HepG2 (cell line): ENCODE measurements at regions not wholly inside any gene's neighbourhood (a gene's known extent, or its start where the extent isn't known, plus 50 kb on each side); places are given as distances from the start of the nearest gene placed in this dataset.

Source experiments
- ATAC-seq: fragments of 200-7000 bp; cut with Tn5 transposase; 3 replicates; pipeline ENCODE4 v1.9.1; 2020; ENCODE audit warnings: mild to moderate bottlenecking, moderate library complexity
- BruUV-seq: library from RNA; stranded (reverse); fragments of 400-500 nt; replicated peaks from 2 replicates; lab custom pipeline; 2021; lab: Mats Ljungman, UMichigan
- CTCF ChIA-PET: fragments of 300-600 bp; formaldehyde crosslinking; extraction: SDS; loops from one replicate; lab custom pipeline; 2021; ENCODE audit warnings: low total read pairs, inconsistent platforms, low intra/inter-chr PET ratio; lab: Yijun Ruan, JAX
- POLR2A ChIA-PET: fragments of 350-600 bp; sonication (Branson Sonifier 250); formaldehyde crosslinking; loops from one replicate; lab custom pipeline; 2020; ENCODE audit warnings: antibody characterized with exemption, inconsistent platforms; lab: Yijun Ruan, JAX
- DNase-seq: peaks from one replicate; pipeline ENCODE4 v3.0.0-alpha.2; 2015; ENCODE audit warnings: low spot score
- FAIRE-seq: peaks from 3 replicates; lab custom pipeline; 2011; peaks lifted over from hg19 to GRCh38; lab: Jason Lieb, UNC
- H2AFZ ChIP-seq: one replicate; pipeline ENCODE4 v1.6.1; 2011; ENCODE audit warnings: low read length, inconsistent platforms
- H3K27ac ChIP-seq: fragments of 300-600 bp; 3 replicates; pipeline ENCODE4 v1.8.0; 2011; ENCODE audit warnings: mixed run types, mild to moderate bottlenecking, mixed read lengths, low read length, inconsistent platforms; ENCODE audit not compliant: insufficient read depth; ENCODE audit errors: extremely low read length
- H3K27me3 ChIP-seq, 2 experiments: fragments of 200-600 bp in 1 of 2; 2 replicates in 1 of 2; 3 replicates in 1 of 2; pipeline versions ENCODE4 v1.6.0 to v1.8.0; 2011; ENCODE audit warnings: low read length in 2 of 2, mild to moderate bottlenecking in 2 of 2, moderate library complexity in 2 of 2, inconsistent platforms in 1 of 2; ENCODE audit not compliant: insufficient read depth in 2 of 2, control insufficient read depth in 1 of 2
- H3K36me3 ChIP-seq, 2 experiments: fragments of 200-600 bp in 1 of 2; replicated peaks in 1 of 2; 2 replicates in 1 of 2; 3 replicates in 1 of 2; pipeline versions ENCODE4 v1.5.1 to v1.8.0; 2011; ENCODE audit warnings: low read length in 2 of 2, inconsistent platforms in 1 of 2; ENCODE audit not compliant: insufficient read depth in 2 of 2, control insufficient read depth in 1 of 2
- H3K4me1 ChIP-seq: 2 replicates; pipeline ENCODE4 v1.5.1; 2012; ENCODE audit warnings: low read length, inconsistent platforms; ENCODE audit not compliant: insufficient read depth
- H3K4me2 ChIP-seq: 2 replicates; pipeline ENCODE4 v1.6.0; 2011; ENCODE audit warnings: low read depth, low read length, inconsistent platforms
- H3K4me3 ChIP-seq, 3 experiments: fragments of 200-600 bp in 1 of 3; sonication (generic), shearing (Covaris generic) in 1 of 3; replicated peaks in 1 of 3; 2 replicates each; pipeline ENCODE4 v1.5.1; 2011 to 2016; ENCODE audit warnings: low read length in 3 of 3, inconsistent platforms in 2 of 3, low read depth in 2 of 3, mild to moderate bottlenecking in 2 of 3, control low read depth in 1 of 3, mixed read lengths in 1 of 3; ENCODE audit not compliant: insufficient read depth in 1 of 3
- H3K79me2 ChIP-seq: one replicate; pipeline ENCODE4 v1.6.1; 2011; ENCODE audit warnings: low read length, inconsistent platforms; ENCODE audit not compliant: insufficient read depth
- H3K9ac ChIP-seq: 2 replicates; pipeline ENCODE4 v1.6.0; 2011; ENCODE audit warnings: mild to moderate bottlenecking, low read depth, low read length, inconsistent platforms; ENCODE audit not compliant: insufficient read depth
- H3K9me3 ChIP-seq: 2 replicates; pipeline ENCODE4 v1.5.1; 2012; ENCODE audit warnings: mild to moderate bottlenecking, low read length
- H4K20me1 ChIP-seq: 2 replicates; pipeline ENCODE4 v1.6.0; 2011; ENCODE audit warnings: inconsistent platforms, mild to moderate bottlenecking, low read length, moderate library complexity; ENCODE audit not compliant: insufficient read depth
- PITX1 ChIP-seq: sonication (generic); formaldehyde crosslinking; IDR thresholded peaks from 2 replicates; pipeline ENCODE4 v1.5.1; 2020; ENCODE audit warnings: mild to moderate bottlenecking, missing genetic modification reagents
- SRF ChIP-seq: IDR thresholded peaks from 2 replicates; pipeline ENCODE4 v1.6.1; 2011; ENCODE audit warnings: mild to moderate bottlenecking, low read depth, low read length, moderate library complexity
- SRSF9 ChIP-seq: fragments of 200-400 bp; formaldehyde crosslinking; IDR thresholded peaks from 2 replicates; pipeline ENCODE4 v1.6.1; 2018; ENCODE audit warnings: borderline replicate concordance, mild to moderate bottlenecking, low read depth, low read length; ENCODE audit not compliant: insufficient read depth, poor library complexity, severe bottlenecking
- ZNF839 ChIP-seq: sonication (generic); formaldehyde crosslinking; IDR thresholded peaks from 2 replicates; pipeline ENCODE4 v1.4.0; 2020; ENCODE audit warnings: missing genetic modification reagents, mild to moderate bottlenecking, borderline replicate concordance
- WGBS: methylation state at CpG from one replicate; pipeline ENCODE4 v1.1.6; 2017; ENCODE audit warnings: low lambda C conversion rate; 5-methylcytosine and 5-hydroxymethylcytosine counted together
- in situ Hi-C: cut with HindIII; loops from 2 replicates; pipeline ENCODE4 v1.10.0; 2017; ENCODE audit warnings: low pct_unique_long_range_greater_than_20kb; ENCODE audit not compliant: extremely low pct_ligation_motif_present
- intact Hi-C: fragments of 100-400 bp; cut with micrococcal nuclease; formaldehyde crosslinking; loops from one replicate; pipeline ENCODE4 v1.10.0; 2022; ENCODE audit not compliant: unreplicated experiment
- TF ChIP-seq, protein P1 (sequence below): sonication (generic); formaldehyde crosslinking; IDR thresholded peaks from 2 replicates; pipeline ENCODE4 v1.4.0; 2020; ENCODE audit warnings: missing genetic modification reagents

DNA sequence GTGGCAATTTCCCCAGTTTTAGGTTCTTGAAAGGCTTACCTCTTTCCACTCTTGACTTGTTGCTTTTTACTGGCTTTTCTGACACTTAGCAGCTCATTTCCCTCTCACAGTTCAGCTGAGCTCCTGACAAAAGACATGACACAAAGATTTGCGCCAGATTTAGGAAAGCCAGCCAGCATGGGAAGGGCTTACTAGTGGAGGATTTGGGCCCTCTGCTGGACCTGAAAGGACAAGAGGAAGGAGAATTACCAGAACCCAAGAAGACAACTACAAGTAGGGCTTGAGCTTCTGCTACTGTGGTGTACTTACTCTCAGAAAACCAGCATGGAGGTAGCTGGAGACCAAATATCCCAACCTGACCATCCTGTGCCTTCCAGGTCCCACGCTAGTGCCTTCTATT is 784.5 kb downstream of the BRINP3 start (continued):
- TF ChIP-seq, protein P1, sequence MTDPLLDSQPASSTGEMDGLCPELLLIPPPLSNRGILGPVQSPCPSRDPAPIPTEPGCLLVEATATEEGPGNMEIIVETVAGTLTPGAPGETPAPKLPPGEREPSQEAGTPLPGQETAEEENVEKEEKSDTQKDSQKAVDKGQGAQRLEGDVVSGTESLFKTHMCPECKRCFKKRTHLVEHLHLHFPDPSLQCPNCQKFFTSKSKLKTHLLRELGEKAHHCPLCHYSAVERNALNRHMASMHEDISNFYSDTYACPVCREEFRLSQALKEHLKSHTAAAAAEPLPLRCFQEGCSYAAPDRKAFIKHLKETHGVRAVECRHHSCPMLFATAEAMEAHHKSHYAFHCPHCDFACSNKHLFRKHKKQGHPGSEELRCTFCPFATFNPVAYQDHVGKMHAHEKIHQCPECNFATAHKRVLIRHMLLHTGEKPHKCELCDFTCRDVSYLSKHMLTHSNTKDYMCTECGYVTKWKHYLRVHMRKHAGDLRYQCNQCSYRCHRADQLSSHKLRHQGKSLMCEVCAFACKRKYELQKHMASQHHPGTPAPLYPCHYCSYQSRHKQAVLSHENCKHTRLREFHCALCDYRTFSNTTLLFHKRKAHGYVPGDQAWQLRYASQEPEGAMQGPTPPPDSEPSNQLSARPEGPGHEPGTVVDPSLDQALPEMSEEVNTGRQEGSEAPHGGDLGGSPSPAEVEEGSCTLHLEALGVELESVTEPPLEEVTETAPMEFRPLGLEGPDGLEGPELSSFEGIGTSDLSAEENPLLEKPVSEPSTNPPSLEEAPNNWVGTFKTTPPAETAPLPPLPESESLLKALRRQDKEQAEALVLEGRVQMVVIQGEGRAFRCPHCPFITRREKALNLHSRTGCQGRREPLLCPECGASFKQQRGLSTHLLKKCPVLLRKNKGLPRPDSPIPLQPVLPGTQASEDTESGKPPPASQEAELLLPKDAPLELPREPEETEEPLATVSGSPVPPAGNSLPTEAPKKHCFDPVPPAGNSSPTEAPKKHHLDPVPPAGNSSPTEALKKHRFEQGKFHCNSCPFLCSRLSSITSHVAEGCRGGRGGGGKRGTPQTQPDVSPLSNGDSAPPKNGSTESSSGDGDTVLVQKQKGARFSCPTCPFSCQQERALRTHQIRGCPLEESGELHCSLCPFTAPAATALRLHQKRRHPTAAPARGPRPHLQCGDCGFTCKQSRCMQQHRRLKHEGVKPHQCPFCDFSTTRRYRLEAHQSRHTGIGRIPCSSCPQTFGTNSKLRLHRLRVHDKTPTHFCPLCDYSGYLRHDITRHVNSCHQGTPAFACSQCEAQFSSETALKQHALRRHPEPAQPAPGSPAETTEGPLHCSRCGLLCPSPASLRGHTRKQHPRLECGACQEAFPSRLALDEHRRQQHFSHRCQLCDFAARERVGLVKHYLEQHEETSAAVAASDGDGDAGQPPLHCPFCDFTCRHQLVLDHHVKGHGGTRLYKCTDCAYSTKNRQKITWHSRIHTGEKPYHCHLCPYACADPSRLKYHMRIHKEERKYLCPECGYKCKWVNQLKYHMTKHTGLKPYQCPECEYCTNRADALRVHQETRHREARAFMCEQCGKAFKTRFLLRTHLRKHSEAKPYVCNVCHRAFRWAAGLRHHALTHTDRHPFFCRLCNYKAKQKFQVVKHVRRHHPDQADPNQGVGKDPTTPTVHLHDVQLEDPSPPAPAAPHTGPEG, result no peak

DNA sequence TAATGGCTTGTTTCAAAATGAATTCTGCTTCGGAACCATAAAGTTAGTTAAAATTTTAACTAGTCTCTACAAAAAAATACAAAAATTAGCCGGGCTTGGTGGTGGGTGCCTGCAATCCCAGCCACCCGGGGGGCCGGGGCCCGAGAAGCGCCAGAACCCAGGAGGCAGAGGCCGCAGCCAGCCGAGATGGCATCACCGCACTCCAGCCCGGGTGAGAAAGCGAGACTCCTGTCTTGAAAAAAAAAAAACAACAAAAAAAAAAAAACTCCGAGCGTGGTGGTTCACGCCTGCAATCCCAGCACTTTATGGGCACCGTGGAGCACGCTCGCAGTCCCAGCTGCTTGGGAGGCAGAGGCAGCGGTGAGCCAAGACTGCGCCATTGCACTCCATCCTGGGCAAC is 781.4 kb downstream of the BRINP3 start:
- WGBS, result 66% methylated on average over 19 of the region's 19 CpGs
- BruUV-seq, result no TSS peak
- in situ Hi-C loops (no loop called here), intact Hi-C loops (no loop called here)
- Histone ChIP-seq H3K9ac (no peak overlapping the region), H3K4me1 (no peaks in the 10 kb centered on the region), H2AFZ (no peak overlapping the region), H3K4me2 (no peak overlapping the region), H3K27ac (no peak overlapping the region), H3K36me3 (no peaks in the 10 kb centered on the region), H3K27me3 (no peaks in the 10 kb centered on the region), H3K4me3 (no peak overlapping the region), H3K9me3 (no peaks in the 10 kb centered on the region), H4K20me1 (no peaks in the 10 kb centered on the region), H3K79me2 (no peaks in the 10 kb centered on the region)
- FAIRE-seq (no peak), DNase-seq (no peak), ATAC-seq (no peak)
- ChIA-PET POLR2A (no interaction called here), CTCF (no interaction called here)
- TF ChIP-seq SRF, result no peak
- no peak for TF ChIP-seq SRSF9
- TF ChIP-seq ZNF839 (CRISPR knock-in tag), result no peak
- no peak for TF ChIP-seq PITX1 (CRISPR knock-in tag)
